ENCODE measurements at regions not wholly inside any gene's neighbourhood (a gene's known extent, or its start where the extent isn't known, plus 50 kb on each side); places are given as distances from the start of the nearest gene placed in this dataset.
A peak's percentile ranks its signal among the peaks of the same experiment; 100 is the strongest.
"Not testable (repeated sequence)": the region's sequence is repeated elsewhere in the genome, so short reads cannot be mapped to it uniquely, and the experiment has no call there.

DNA sequence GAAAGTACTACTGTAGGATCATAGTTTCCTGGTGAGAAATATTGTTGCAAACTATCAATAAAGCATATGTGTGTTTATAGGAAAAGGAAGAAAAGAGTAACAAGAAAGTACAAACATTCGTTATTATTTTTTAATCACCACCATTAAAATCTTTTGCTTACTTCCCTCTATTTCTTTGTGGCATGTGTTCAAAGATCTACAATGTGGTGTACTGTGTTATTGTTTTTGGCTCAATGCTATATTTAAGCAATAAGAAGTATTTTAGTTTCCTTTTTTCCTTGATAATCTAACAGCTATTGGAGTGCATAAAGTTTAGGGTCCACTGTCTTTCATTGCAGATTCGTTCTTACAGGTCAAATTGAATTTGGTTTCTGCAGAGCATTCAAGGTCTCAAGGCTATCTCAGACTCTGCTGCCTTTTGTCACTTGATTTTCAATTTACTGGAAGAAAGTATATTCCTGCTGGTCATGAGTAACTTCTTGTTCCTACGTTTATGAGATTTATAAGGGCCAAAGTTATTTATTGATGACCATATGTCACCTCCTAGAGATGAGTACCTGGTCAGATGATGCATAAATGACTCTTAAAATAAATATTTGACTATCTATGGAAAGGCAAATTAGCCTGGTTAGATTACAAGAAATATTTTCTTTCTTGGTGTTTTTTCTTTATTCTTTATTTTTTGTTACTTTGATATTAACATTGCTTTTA lies 323.0 kb downstream of the TMEM167A start:
- DNase-seq (ENCODE audit: low spot score): no peak

GRCh38 chr5:82753374-82753773 lies 323.8 kb downstream of the TMEM167A start:
- DNase-seq (ENCODE audit: low spot score): no peak

- DNase-seq (ENCODE audit: low spot score): peak; percentile 3
Measured at GRCh38 chr5:82749461-82749820, 327.8 kb downstream of the TMEM167A start.

DNA sequence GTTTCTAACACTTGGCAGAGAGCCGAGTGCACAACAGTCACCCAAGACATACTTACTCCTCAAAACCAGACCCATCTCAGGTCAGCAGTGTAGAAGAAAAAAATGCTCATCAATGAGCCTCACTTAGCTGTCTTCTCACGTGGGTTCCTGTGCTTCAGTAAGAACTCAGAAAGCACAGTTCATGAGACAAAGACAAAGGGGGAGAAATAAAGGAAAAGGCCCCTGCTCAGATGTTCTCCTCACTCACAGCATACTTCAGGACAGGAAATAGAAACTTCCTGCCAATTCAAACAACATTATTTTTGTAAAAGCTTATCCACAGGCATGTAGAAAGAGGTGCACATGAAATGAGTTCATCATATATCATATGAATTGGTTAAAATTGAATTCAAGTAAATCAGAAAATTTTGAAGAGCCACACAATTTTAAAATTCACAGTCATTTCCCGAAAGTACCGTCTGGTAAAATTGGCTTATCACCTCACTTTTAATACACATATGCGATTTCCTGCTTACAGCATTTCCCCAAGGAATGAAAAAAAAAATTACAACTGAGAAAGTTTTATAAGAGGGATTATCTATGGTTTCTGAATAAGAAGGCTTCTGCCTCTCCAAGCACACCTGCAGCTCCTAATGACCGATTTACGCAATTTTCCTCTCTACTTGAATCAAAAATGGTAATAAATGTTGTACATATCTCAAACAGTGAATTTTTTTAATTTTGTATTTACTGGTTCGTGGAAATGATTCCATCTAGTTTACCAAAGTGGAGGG lies 328.3 kb downstream of the TMEM167A start:
- DNase-seq (ENCODE audit: low spot score): no peak

DNA sequence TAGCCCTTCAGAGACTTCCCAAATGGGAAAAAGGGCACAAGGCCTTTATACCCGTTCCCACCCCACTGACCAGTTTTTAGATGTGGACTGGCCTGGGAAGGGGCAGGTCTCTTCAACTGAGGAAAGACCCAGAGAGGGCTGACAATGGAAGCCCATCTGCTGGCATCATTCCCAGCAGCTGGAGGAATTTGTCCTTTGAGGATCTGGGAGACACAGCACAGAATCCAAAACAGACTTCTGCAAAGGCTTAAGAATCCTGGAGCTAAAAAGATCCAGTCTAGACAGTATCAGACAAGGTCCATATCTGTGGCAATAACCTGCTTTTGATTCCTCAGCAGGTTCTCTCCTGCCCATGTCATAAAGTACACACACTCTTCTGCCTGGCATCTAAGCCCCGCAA lies 329.2 kb downstream of the TMEM167A start:
- no peak for DNase-seq (ENCODE audit: low spot score)

DNA sequence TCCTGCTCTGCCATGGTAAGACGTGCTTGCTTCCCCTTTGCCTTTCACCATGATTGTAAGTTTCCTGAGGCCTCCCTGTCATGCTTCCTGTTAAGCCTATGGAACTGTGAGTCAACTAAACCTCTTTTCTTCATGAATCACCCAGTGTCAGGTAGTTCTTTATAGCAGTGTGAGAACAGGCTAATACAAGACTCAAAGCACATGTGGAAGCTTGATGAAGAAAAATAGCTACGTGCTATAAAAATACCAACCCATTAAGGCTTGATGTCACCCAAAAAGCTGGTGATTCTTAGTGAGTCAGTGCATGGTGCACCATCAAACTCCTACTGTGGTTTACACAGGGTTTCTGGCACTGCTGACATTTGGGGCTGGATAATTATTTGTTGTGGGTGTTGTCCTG lies 332.2 kb downstream of the TMEM167A start:
- DNase-seq (ENCODE audit: low spot score): no peak

DNA sequence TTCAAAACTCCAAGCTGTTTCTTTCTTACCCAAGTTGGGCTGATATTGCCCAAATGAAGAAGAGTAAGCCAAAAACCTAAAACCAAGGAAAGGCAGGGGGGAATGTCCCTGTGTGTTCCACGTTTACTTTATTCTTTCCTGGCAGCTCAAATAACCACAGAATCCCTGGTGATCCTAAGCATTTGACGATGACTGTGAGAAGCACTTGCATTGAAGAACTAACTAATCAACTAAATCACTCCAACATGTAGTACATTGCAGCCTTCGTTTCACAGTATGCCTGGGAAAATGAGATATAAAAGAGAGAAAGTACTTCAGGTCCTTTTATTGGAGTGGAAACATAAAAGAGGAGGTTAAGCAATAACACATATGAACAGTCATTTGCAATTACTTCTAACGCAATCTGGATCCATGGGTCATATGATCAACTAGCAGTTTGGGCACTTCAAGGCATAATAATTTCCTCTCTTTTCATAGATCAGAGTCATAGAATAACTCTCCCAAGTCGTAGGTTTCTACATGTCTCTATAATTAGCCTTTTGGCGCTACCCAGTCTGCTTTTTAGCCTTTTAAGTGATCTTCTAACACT lies 338.4 kb downstream of the TMEM167A start:
- no peak for DNase-seq (ENCODE audit: low spot score)

- peak; percentile 93 for DNase-seq (ENCODE audit: low spot score)
Measured at GRCh38 chr5:82735160-82735789, 341.9 kb downstream of the TMEM167A start.

DNA sequence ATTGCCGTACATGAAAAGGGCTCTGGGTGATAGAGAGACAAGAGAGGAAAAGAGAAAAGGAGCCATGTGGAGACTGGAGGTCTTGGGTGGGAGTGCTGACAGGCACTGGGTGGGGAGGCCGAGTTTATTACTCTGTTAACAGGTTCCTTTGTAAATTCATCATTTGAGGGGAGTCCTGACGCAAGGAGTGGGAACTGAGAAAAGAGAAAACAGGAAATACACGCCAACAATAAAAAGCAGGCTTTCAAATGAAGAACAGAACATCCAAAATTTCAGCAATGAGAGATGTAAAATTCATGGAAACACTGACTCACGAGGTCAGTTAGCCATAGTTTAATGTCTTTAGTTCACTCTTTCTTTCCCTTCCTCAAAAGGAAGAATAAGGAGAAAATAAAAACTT lies 342.8 kb downstream of the TMEM167A start:
- no peak for DNase-seq (ENCODE audit: low spot score)

GRCh38 chr5:82730913-82731312 lies 346.3 kb downstream of the TMEM167A start:
- peak; percentile 39 for DNase-seq (ENCODE audit: low spot score)

DNA sequence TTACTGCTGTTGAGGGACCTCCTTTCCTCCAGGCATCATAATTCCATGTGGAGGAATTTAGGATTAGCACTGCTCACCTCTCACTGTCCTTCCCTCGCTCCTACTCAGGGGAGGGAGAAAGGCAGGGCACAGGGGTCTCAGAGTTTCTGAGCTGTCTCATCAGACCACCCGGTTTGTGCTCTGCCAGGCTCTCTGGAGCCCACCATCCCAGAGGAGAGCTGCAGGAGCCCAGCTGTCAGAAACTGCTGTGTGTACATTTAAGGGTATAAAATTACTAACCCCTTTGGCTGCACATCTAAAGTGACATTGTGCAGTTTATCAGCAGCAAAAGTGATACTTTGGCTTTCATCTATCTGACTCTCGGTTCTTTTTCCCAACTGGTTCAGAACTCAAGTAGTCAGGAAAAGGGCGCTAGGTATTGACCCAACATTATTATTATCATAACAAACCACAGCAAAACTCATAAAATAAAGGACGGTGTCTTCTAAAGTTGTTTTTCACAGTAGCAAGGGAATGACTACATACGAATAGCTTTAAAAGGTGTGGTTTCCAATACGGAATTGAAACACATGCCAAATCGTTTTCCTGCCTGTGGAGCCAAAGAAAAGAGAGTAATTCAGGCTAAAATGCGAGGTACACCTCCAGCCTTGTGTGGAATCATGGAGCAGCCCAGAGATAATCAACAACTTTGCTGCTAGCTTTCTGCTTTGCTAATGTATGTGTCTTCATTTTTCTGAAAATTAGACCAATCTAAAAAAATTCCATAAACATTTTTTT lies 348.1 kb downstream of the TMEM167A start:
- DNase-seq (ENCODE audit: low spot score): peak; percentile 13

DNA sequence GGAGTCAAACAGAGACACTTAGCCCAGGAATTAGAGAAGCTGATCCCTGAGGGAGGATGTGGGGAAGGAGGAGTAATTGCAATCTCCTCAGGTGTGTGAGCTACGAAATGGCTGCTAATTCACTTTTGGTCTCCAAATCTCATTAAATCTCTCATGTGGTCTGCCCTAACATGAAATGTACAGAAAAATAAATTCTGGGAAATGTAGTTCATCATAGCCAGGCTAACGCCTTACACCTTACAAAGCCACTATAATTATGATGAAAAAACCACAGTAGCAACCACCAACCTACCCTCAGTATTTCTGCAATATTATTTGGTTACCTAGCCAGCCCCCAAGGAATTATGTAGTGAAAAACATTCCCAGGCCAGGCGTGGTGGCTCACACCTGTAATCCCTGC lies 354.0 kb downstream of the TMEM167A start:
- no peak for DNase-seq (ENCODE audit: low spot score)

GRCh38 chr5:82721087-82721410 lies 356.1 kb downstream of the TMEM167A start:
- DNase-seq (ENCODE audit: low spot score): no peak

DNA sequence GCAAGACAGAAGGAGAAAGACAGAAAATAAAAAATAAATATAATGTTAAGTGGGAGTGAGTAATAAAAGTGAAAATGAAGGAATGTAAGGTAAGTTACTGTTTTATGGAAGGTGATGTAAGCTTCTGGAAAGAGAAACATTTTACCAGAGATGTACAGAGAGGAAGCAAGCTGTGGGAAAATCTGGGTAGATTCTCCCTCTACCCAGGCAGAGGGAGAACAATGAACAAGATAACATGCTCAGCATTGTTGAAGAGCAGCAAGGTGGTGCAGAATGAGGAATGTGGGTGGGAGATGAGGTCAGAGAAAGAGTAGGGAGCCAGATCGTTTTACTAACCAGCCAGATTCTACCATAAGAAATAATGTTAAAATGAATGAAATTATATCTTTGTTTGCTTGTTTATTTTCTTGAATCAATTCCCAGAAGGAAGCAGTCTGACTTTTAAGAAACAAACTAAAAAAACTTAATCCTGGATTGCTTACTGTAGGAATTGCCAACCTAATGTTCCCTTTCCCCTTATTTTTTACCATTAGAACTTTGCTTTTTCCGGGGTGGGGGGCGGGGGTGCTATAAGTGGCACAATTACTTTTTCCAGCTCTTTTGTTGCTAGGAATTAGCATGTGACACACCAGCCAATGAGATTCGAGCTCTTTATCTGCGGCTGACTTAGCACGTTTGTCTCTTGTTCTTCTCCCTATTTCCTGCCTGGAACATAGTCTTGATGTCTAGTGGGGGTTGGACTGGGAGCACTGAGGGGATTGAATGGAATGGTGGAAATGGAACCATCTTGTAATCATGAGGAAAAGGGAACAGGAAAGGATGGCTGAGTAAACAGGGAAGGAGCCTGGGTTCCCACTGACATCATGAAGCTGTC lies 356.7 kb downstream of the TMEM167A start:
- DNase-seq (ENCODE audit: low spot score): peak; percentile 2

GRCh38 chr5:82719368-82719767 lies 357.8 kb downstream of the TMEM167A start:
- DNase-seq (ENCODE audit: low spot score): peak; percentile 35

GRCh38 chr5:82717738-82718137 lies 359.5 kb downstream of the TMEM167A start:
- DNase-seq (ENCODE audit: low spot score): no peak

GRCh38 chr5:82714732-82715131 lies 362.5 kb downstream of the TMEM167A start:
- DNase-seq (ENCODE audit: low spot score): not testable (repeated sequence)

DNA sequence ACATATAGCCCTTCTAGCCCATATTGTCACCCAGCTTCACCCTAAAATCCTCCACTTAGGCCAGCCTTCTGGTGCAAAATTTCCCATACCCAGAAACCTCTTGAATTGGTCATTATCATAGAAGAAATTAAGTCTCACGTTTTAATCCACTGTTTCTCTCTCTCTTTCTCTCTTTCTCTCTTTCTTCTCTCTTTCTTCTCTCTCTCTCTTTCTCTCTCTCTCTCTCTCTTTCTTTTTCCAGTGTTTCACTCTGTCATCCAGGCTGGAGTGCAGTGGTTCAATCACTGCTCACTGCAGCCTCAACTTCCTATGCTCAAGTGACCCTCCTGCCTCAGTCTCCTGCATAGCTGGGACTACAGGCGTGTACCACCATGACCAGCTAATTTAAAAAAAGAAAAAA lies 363.4 kb downstream of the TMEM167A start:
- no peak for DNase-seq (ENCODE audit: low spot score)

- peak; percentile 48 for DNase-seq (ENCODE audit: low spot score)
Measured at GRCh38 chr5:82707741-82708140, 369.5 kb downstream of the TMEM167A start.

GRCh38 chr5:82704381-82704780 lies 372.8 kb downstream of the TMEM167A start:
- DNase-seq (ENCODE audit: low spot score): no peak

- no peak for DNase-seq (ENCODE audit: low spot score)
Measured at GRCh38 chr5:82702046-82702445, 375.1 kb downstream of the TMEM167A start.

All from SW480 (cell line).